Type B pancreatic cell (in vitro differentiated cells): ENCODE measurements at regions not wholly inside any gene's neighbourhood (a gene's known extent, or its start where the extent isn't known, plus 50 kb on each side); places are given as distances from the start of the nearest gene placed in this dataset.

Experiments used
- DNase-seq: peaks from one replicate; pipeline ENCODE4 v3.0.0; 2021; ENCODE audit warnings: mixed read lengths; ENCODE audit not compliant: unreplicated experiment; ENCODE audit errors: extremely low spot score
- H3K27ac Mint-ChIP-seq: 2 replicates; pipeline ENCODE4 v1.8.0; 2021; ENCODE audit warnings: mild to moderate bottlenecking, mixed read lengths
- H3K27me3 Mint-ChIP-seq: 2 replicates; pipeline ENCODE4 v1.8.0; 2021; ENCODE audit warnings: mixed read lengths
- H3K36me3 Mint-ChIP-seq: 2 replicates; pipeline ENCODE4 v1.8.0; 2021; ENCODE audit warnings: mixed read lengths
- H3K4me1 Mint-ChIP-seq: one replicate; pipeline ENCODE4 v1.8.0; 2021; ENCODE audit warnings: mixed read lengths; ENCODE audit not compliant: unreplicated experiment
- H3K4me3 Mint-ChIP-seq: 2 replicates; pipeline ENCODE4 v1.8.0; 2021; ENCODE audit warnings: mild to moderate bottlenecking, mixed read lengths
- H3K9me3 Mint-ChIP-seq: 2 replicates; pipeline ENCODE4 v1.8.0; 2021; ENCODE audit warnings: mixed read lengths
- TF ChIP-seq, protein P1 (sequence below): fragments of 200-600 bp; sonication (generic); conservative IDR thresholded peaks from 2 replicates; pipeline ENCODE4 v1.5.0; 2021; ENCODE audit warnings: antibody characterized with exemption, mild to moderate bottlenecking

DNA sequence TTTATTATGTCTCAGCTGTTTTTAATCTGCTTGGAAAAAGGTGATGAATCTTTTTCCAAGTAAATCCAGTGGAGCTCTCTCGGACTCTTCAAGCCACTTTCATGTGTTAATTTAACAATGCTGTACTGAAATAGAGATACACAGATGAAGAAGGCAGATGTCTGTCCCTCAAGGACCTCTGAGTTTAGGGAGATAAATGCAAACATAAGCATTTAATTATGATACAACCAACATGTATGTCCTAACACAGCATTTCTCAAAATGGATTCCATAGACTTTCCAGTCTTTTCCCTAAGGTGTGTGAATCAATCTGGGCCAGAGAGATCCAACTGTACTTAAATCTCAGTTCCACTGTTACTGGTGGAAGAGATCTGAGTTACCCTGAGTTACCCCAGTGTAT is 262.4 kb downstream of the RND3 start:
- no peak for DNase-seq
- Mint-ChIP-seq H3K4me3 (no peak overlapping the region), H3K9me3 (no peaks in the 10 kb centered on the region), H3K36me3 (no peaks in the 10 kb centered on the region), H3K27ac (no peak overlapping the region), H3K27me3 (no peaks in the 10 kb centered on the region), H3K4me1 (peaks cover 13% of the 10 kb centered on the region)
- TF ChIP-seq, protein P1, sequence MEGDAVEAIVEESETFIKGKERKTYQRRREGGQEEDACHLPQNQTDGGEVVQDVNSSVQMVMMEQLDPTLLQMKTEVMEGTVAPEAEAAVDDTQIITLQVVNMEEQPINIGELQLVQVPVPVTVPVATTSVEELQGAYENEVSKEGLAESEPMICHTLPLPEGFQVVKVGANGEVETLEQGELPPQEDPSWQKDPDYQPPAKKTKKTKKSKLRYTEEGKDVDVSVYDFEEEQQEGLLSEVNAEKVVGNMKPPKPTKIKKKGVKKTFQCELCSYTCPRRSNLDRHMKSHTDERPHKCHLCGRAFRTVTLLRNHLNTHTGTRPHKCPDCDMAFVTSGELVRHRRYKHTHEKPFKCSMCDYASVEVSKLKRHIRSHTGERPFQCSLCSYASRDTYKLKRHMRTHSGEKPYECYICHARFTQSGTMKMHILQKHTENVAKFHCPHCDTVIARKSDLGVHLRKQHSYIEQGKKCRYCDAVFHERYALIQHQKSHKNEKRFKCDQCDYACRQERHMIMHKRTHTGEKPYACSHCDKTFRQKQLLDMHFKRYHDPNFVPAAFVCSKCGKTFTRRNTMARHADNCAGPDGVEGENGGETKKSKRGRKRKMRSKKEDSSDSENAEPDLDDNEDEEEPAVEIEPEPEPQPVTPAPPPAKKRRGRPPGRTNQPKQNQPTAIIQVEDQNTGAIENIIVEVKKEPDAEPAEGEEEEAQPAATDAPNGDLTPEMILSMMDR: no peak

DNA sequence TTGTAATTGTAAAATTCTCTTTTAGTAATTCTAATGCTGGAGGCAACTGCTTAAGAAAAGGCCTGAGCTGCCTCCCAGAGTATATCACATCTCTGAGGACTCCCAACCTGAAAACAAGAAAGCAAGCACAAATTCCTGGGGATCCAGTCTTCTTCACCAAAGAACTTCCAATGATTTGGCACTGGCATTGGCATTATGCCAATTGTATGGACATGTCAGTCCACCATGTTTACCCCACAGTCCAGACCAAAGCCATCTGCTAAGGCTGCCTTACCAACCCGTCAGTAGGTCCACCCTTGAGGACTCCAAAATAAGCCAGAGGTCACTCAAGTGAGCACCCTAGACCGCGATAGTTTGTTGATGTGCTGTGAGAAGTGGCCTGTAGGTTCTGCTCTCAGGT is 263.1 kb downstream of the RND3 start:
- Mint-ChIP-seq H3K27ac (no peak overlapping the region), H3K9me3 (no peaks in the 10 kb centered on the region), H3K36me3 (no peaks in the 10 kb centered on the region), H3K27me3 (no peaks in the 10 kb centered on the region), H3K4me3 (no peak overlapping the region), H3K4me1 (peaks cover 13% of the 10 kb centered on the region)
- TF ChIP-seq, protein P1: no peak
- DNase-seq: no peak

DNA sequence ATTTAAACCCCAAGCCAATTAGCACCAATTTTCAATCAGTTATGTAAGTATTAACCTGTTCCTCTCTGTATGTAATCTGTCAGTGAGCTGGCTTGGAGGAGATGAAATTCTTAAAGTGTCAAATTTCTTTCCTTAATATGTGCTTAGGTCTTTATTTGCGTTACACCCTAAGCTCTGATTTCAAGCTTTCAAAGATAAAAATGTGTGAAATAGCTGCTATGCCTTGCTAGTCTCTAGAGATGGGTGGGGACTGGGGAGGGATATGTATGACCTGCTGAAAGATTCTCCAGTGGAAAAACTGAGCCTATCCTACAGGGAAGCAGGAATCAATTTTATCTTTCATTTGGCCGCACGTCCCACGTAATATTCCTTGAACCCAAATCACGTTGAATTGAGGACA is 264.5 kb downstream of the RND3 start:
- no peaks in the 10 kb centered on the region for H3K36me3 Mint-ChIP-seq
- H3K27me3 Mint-ChIP-seq: no peaks in the 10 kb centered on the region
- no peak for DNase-seq
- no peaks in the 10 kb centered on the region for H3K9me3 Mint-ChIP-seq
- H3K27ac Mint-ChIP-seq: no peak overlapping the region
- TF ChIP-seq, protein P1: no peak
- H3K4me3 Mint-ChIP-seq: no peak overlapping the region
- H3K4me1 Mint-ChIP-seq: peaks cover 9% of the 10 kb centered on the region

DNA sequence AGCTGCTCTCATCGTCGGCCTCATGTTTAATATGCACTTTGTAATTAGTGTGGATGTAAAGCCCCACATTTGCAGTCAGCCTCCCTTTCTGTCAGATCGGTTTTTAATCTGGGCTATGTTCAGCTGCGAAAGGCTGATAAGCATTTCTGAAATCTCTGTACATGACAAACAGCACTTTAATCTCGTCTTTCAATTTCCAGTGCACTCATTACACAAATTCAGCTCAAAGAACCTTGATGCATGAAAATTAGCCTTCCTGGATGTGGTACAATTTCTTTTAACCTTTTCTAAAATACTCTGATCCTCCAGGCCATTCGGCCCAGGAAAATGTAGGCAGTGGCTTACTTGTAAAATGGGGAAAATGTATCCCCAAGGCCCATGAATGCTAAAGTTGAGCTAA is 265.1 kb downstream of the RND3 start:
- Mint-ChIP-seq H3K4me3 (no peak overlapping the region), H3K27me3 (no peaks in the 10 kb centered on the region), H3K9me3 (no peaks in the 10 kb centered on the region), H3K36me3 (no peaks in the 10 kb centered on the region), H3K4me1 (peaks cover 9% of the 10 kb centered on the region), H3K27ac (no peak overlapping the region)
- TF ChIP-seq, protein P1: no peak
- DNase-seq: no peak

DNA sequence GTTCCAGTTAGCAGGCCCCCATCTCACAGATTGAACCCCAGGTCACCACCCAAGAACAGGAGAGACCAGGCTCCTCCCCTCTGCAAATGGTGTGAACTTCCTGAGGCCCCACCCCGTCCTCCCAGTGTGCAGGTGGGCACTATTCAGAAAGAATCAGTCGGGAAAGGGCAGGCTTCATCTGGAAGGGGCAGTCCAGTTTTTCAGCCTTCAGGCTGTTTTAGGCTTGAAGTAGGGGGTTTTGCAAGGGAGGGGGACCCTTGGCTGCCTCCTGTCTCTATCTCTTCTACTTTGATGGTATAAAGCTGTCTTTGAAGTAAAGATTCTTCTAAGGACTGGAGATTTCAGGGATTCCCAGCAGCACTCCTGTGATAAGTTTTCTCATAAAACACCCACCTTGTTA is 267.6 kb downstream of the RND3 start:
- Mint-ChIP-seq H3K4me3 (no peak overlapping the region), H3K9me3 (no peaks in the 10 kb centered on the region), H3K36me3 (no peaks in the 10 kb centered on the region), H3K4me1 (peaks cover 11% of the 10 kb centered on the region), H3K27ac (no peak overlapping the region), H3K27me3 (no peaks in the 10 kb centered on the region)
- TF ChIP-seq, protein P1: no peak
- no peak for DNase-seq

DNA sequence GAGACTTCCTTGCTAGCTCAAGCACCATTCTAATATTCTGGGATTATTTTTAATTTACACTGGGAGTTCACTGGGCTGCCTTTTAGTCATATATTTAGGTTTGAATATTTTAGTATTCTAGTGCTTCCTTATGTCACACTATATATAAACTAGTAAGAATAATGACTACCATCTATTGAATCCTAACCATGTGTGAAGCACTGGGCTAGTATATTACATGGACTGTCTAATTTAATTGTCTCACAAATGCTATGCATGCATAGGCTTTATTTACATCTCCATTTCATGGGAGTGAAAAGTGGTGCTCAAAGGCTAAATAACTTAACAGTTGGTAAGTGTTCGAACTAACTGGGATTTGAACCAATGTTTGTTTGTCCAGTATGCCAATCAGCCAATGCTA is 272.4 kb downstream of the RND3 start:
- H3K9me3 Mint-ChIP-seq: peaks cover 5% of the 10 kb centered on the region
- H3K36me3 Mint-ChIP-seq: peaks cover 4% of the 10 kb centered on the region
- H3K27ac Mint-ChIP-seq: no peak overlapping the region
- TF ChIP-seq, protein P1: no peak
- H3K4me1 Mint-ChIP-seq: peaks cover 25% of the 10 kb centered on the region
- DNase-seq: no peak
- peak overlapping the region; percentile 10 for H3K4me3 Mint-ChIP-seq
- no peaks in the 10 kb centered on the region for H3K27me3 Mint-ChIP-seq
